IPS-20b (cell line): ENCODE measurements at regions not wholly inside any gene's neighbourhood (a gene's known extent, or its start where the extent isn't known, plus 50 kb on each side); places are given as distances from the start of the nearest gene placed in this dataset.

ENCODE experiments used
- H3K27ac ChIP-seq: one replicate; pipeline ENCODE4 v1.5.1; 2013; ENCODE audit warnings: low read length
- H3K27me3 ChIP-seq: 2 replicates; pipeline ENCODE4 v1.6.1; 2013; ENCODE audit warnings: mild to moderate bottlenecking, low read length, inconsistent platforms; ENCODE audit not compliant: insufficient read depth
- H3K36me3 ChIP-seq: 2 replicates; pipeline ENCODE4 v1.6.1; 2013; ENCODE audit warnings: low read depth, mild to moderate bottlenecking, inconsistent platforms, low read length, moderate library complexity; ENCODE audit not compliant: insufficient read depth
- H3K4me1 ChIP-seq: 2 replicates; pipeline ENCODE4 v1.6.1; 2013; ENCODE audit warnings: mild to moderate bottlenecking, control low read depth, inconsistent platforms, low read length, moderate library complexity; ENCODE audit not compliant: insufficient read depth
- H3K4me3 ChIP-seq: 2 replicates; pipeline ENCODE4 v1.5.1; 2013; ENCODE audit warnings: mild to moderate bottlenecking, low read length, inconsistent platforms
- H3K9ac ChIP-seq: 2 replicates; pipeline ENCODE4 v1.6.1; 2013; ENCODE audit warnings: low read depth, mild to moderate bottlenecking, inconsistent platforms, low read length, moderate library complexity
- H3K9me3 ChIP-seq: 2 replicates; pipeline ENCODE4 v1.6.1; 2013; ENCODE audit warnings: mild to moderate bottlenecking, low read depth, low read length, inconsistent platforms; ENCODE audit not compliant: insufficient read depth

GRCh38 chr7:85516675-85517074, 329.8 kb upstream of the SEMA3D start:
- Histone ChIP-seq H3K27ac (no peak overlapping the region), H3K36me3 (no peaks in the 10 kb centered on the region), H3K4me3 (no peak overlapping the region), H3K9ac (no peak overlapping the region), H3K9me3 (no peaks in the 10 kb centered on the region), H3K27me3 (no peaks in the 10 kb centered on the region), H3K4me1 (no peaks in the 10 kb centered on the region)

GRCh38 chr7:85512790-85513189, 325.9 kb upstream of the SEMA3D start:
- H3K27ac ChIP-seq: no peak overlapping the region
- H3K4me1 ChIP-seq: no peaks in the 10 kb centered on the region
- H3K27me3 ChIP-seq: no peaks in the 10 kb centered on the region
- no peaks in the 10 kb centered on the region for H3K9me3 ChIP-seq
- no peak overlapping the region for H3K4me3 ChIP-seq
- H3K9ac ChIP-seq: no peak overlapping the region
- no peaks in the 10 kb centered on the region for H3K36me3 ChIP-seq

- H3K4me1 ChIP-seq: no peaks in the 10 kb centered on the region
- no peaks in the 10 kb centered on the region for H3K9me3 ChIP-seq
- H3K36me3 ChIP-seq: no peaks in the 10 kb centered on the region
- no peak overlapping the region for H3K4me3 ChIP-seq
- no peak overlapping the region for H3K9ac ChIP-seq
- no peaks in the 10 kb centered on the region for H3K27me3 ChIP-seq
- H3K27ac ChIP-seq: no peak overlapping the region
Observed at GRCh38 chr7:85510287-85510686, 323.4 kb upstream of the SEMA3D start.

- H3K4me1 ChIP-seq: no peaks in the 10 kb centered on the region
- H3K36me3 ChIP-seq: no peaks in the 10 kb centered on the region
- no peak overlapping the region for H3K27ac ChIP-seq
- no peak overlapping the region for H3K9ac ChIP-seq
- no peak overlapping the region for H3K4me3 ChIP-seq
- H3K9me3 ChIP-seq: no peaks in the 10 kb centered on the region
- no peaks in the 10 kb centered on the region for H3K27me3 ChIP-seq
Observed at GRCh38 chr7:85509476-85509875, 322.6 kb upstream of the SEMA3D start.

GRCh38 chr7:85508642-85509410, 322.0 kb upstream of the SEMA3D start:
- no peak overlapping the region for H3K4me3 ChIP-seq
- no peaks in the 10 kb centered on the region for H3K9me3 ChIP-seq
- H3K27ac ChIP-seq: no peak overlapping the region
- no peaks in the 10 kb centered on the region for H3K27me3 ChIP-seq
- H3K9ac ChIP-seq: no peak overlapping the region
- no peaks in the 10 kb centered on the region for H3K4me1 ChIP-seq
- no peaks in the 10 kb centered on the region for H3K36me3 ChIP-seq

- no peaks in the 10 kb centered on the region for H3K4me1 ChIP-seq
Observed at GRCh38 chr7:85498031-85498430, 311.2 kb upstream of the SEMA3D start.

GRCh38 chr7:85489498-85489897, 302.6 kb upstream of the SEMA3D start:
- Histone ChIP-seq H3K9ac (no peak overlapping the region), H3K36me3 (no peaks in the 10 kb centered on the region), H3K4me3 (no peak overlapping the region), H3K9me3 (no peaks in the 10 kb centered on the region), H3K27me3 (no peaks in the 10 kb centered on the region), H3K27ac (no peak overlapping the region), H3K4me1 (no peaks in the 10 kb centered on the region)

More at GRCh38 chr7:85498031-85498430, 311.2 kb upstream of the SEMA3D start:
- Histone ChIP-seq H3K4me3 (no peak overlapping the region), H3K36me3 (no peaks in the 10 kb centered on the region), H3K27me3 (no peaks in the 10 kb centered on the region), H3K27ac (no peak overlapping the region), H3K9me3 (no peaks in the 10 kb centered on the region), H3K9ac (no peak overlapping the region)

- H3K36me3 ChIP-seq: no peaks in the 10 kb centered on the region
- H3K4me3 ChIP-seq: no peak overlapping the region
- no peak overlapping the region for H3K9ac ChIP-seq
- H3K9me3 ChIP-seq: no peaks in the 10 kb centered on the region
- H3K4me1 ChIP-seq: no peaks in the 10 kb centered on the region
- H3K27ac ChIP-seq: no peak overlapping the region
- H3K27me3 ChIP-seq: no peaks in the 10 kb centered on the region
Observed at GRCh38 chr7:85488406-85488805, 301.6 kb upstream of the SEMA3D start.

GRCh38 chr7:85483177-85483576, 296.3 kb upstream of the SEMA3D start:
- H3K4me1 ChIP-seq: no peaks in the 10 kb centered on the region
- H3K27me3 ChIP-seq: no peaks in the 10 kb centered on the region
- no peaks in the 10 kb centered on the region for H3K36me3 ChIP-seq
- no peak overlapping the region for H3K4me3 ChIP-seq
- H3K9me3 ChIP-seq: no peaks in the 10 kb centered on the region
- no peak overlapping the region for H3K9ac ChIP-seq
- no peak overlapping the region for H3K27ac ChIP-seq

GRCh38 chr7:85480666-85481065, 293.8 kb upstream of the SEMA3D start:
- H3K27me3 ChIP-seq: no peaks in the 10 kb centered on the region
- no peak overlapping the region for H3K27ac ChIP-seq
- H3K9ac ChIP-seq: no peak overlapping the region
- H3K9me3 ChIP-seq: no peaks in the 10 kb centered on the region
- no peak overlapping the region for H3K4me3 ChIP-seq
- no peaks in the 10 kb centered on the region for H3K36me3 ChIP-seq
- no peaks in the 10 kb centered on the region for H3K4me1 ChIP-seq

GRCh38 chr7:85479918-85480643, 293.2 kb upstream of the SEMA3D start:
- Histone ChIP-seq H3K36me3 (no peaks in the 10 kb centered on the region), H3K9me3 (no peaks in the 10 kb centered on the region), H3K4me1 (no peaks in the 10 kb centered on the region), H3K27me3 (no peaks in the 10 kb centered on the region), H3K9ac (no peak overlapping the region), H3K4me3 (no peak overlapping the region), H3K27ac (no peak overlapping the region)

GRCh38 chr7:85478530-85478929, 291.7 kb upstream of the SEMA3D start:
- Histone ChIP-seq H3K36me3 (no peaks in the 10 kb centered on the region), H3K4me3 (no peak overlapping the region)

More at GRCh38 chr7:85478530-85478929, 291.7 kb upstream of the SEMA3D start:
- Histone ChIP-seq H3K4me1 (no peaks in the 10 kb centered on the region), H3K9ac (no peak overlapping the region), H3K27me3 (no peaks in the 10 kb centered on the region), H3K9me3 (no peaks in the 10 kb centered on the region), H3K27ac (no peak overlapping the region)
